ENCODE measurements at regions not wholly inside any gene's neighbourhood (a gene's known extent, or its start where the extent isn't known, plus 50 kb on each side); places are given as distances from the start of the nearest gene placed in this dataset.
"Not testable (repeated sequence)": the region's sequence is repeated elsewhere in the genome, so short reads cannot be mapped to it uniquely, and the experiment has no call there.

GRCh38 chr3:127444761-127445160, 145.8 kb downstream of the TPRA1 start:
- intact Hi-C loops (cut with DNase I) = no loop called here
- DNase-seq (ENCODE audit: low spot score) = peak; percentile 51

DNA sequence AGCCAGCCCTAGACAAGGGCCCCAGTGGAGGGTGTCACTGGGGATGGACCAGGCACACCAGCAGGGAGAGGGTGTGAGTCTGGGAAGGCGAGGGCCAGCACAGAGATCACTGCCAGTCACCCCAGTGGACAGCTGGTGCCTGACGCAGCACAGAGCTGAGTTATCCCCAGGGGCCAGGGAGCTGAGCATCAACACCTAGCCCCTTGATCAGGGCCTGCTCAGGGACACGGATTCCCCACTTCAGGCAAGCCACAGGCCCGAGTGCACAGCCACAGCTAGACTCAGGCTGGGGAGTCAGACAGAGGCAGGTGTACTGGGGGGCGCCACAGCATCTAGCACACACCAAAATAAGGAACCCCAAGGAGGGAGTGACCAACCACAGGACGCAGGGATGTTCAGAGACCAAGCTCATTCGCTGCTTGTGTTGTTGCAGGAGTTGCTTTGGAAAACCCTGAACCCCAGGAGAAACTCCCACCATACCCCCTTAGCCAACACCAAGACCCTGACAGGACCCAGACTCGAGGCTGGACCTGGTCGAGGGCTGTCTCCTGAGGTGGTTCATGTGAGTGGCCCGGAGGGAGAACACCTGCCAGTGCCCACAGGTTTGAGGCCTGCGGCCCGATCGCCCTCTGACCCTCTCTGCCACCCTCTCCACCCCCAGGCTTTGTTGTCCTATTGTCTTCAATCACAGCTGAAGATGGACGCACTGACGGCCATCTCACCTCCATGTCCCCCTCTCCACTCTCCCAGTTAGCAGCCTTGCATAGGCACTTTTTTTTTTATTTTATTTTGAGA, 146.8 kb downstream of the TPRA1 start:
- intact Hi-C loops (cut with DNase I) = no loop called here
- peak; percentile 59 for DNase-seq (ENCODE audit: low spot score)

GRCh38 chr3:127442506-127442905, 148.0 kb downstream of the TPRA1 start:
- peak; percentile 33 for DNase-seq (ENCODE audit: low spot score)
- intact Hi-C loops (cut with DNase I) = no loop called here

DNA sequence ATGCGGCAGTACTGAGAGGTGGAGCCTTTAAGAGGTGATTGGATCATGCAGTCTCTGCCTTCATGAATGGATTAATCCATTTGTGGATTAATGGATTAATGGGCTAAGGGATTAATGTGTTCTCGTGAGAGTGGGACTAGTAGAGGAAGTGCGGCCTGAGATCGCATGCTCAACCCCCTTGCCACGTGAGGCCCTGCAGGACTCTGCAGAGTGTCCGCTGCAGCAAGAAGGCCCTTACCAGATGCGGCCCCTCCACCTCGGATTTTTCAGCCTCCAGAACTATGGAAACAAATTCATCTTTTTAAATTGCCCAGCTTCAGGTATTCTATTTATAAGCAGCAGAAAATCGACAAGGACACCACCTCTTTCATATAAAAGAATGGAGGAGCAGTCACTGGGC, 148.8 kb downstream of the TPRA1 start:
- peak; percentile 7 for DNase-seq (ENCODE audit: low spot score)
- intact Hi-C loops (cut with DNase I) = no loop called here

DNA sequence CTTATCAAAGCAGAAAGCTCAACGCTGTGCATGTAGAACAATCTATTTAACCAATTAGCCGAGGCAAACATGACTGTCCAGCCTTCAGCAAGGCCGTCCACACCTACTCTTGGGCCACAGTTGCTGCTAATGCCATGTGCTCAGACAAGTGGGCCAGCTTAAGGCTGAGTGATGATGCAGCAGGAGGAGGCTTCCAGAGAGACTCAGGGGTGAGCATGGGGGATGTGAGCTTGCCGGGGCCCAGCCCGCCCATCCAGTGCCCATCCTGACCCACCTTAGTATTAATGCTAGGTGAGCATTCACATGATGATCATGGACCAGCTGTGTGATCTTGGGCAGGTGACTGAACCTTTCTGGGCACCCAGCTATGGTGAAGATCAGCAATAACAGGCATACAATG, 150.1 kb downstream of the TPRA1 start:
- peak; percentile 20 for DNase-seq (ENCODE audit: low spot score)
- intact Hi-C loops (cut with DNase I) = no loop called here

DNA sequence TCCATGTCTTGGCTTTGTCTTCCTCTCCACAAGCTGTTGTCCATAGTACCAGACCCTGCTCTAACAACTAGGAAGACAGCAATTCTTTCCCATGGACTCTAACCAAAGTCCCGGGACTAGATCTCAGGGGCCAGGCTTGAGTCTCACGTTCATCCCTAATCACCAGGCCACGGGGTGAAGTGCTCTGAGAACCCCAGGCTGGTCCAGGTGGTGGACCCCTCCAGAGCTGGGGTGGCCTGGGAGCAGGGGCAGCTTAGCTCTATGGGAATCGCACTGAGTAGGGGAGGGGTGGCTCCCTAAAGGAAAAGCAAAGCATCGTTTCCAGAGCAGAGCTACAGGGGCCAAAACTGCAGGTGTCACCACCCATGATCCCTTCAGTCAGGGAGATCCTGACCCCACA, 150.9 kb downstream of the TPRA1 start:
- intact Hi-C loops (cut with DNase I) = no loop called here
- DNase-seq (ENCODE audit: low spot score) = peak; percentile 35

DNA sequence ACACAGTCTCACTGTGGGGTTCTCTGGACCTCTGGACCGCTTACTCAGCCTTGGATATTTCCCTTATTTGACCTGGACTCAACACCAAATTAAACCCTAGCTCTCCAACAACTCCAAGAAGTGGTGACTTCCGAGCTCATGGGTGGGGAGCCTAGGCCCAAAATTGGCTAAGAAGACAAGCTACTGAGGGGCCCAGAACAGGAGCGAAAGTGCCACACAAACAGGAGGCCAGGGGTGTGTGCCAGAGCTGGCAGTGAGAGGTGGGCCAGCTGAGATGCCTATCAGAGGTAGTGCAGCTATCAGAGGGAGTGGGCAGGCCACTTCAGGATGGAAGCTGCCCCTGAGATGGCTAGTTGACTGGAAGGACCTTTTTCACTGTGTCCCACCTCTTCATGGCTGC, 151.1 kb upstream of the PRR20G start:
- intact Hi-C loops (cut with DNase I) = no loop called here
- peak; percentile 4 for DNase-seq (ENCODE audit: low spot score)

GRCh38 chr3:127438371-127438770, 150.5 kb upstream of the PRR20G start:
- intact Hi-C loops (cut with DNase I) = no loop called here
- peak; percentile 53 for DNase-seq (ENCODE audit: low spot score)

DNA sequence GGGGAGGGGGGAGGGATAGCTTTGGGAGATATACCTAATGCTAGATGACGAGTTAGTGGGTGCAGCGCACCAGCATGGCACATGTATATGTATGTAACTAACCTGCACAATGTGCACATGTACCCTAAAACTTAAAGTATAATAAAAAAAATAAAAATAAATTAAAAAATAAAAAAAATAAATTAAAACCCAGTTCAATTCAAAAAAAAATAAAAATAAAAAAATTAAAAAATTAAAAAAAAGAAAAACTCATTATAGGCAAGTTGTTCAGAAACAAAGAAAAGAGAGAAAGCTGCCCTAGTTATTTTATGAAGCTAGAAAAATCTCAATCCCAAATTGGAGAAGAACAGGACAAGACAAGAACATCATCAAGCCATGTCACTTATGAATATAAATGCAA, 147.5 kb upstream of the PRR20G start:
- DNase-seq (ENCODE audit: low spot score); intact Hi-C loops (cut with DNase I): not testable (repeated sequence)

DNA sequence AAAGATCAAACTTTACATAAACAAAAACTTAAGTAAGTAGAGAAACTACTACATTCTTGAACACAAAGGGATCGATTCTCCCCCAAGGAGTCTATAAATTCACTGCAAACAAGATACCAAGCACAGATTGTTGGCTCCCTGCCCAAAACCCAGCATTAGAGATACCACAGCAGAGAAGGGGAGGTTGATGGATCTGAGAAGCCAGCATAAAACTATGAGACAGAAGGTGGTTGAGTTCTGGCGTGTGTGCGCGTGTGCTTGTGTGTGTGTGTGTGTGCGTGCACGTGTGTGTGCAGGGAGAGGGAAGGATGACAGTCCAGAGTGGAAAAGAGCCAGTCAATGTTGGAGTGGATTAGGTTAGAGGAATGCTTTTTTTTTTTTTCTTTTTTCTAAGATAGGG, 143.2 kb upstream of the PRR20G start:
- intact Hi-C loops (cut with DNase I) = no loop called here
- no peak for DNase-seq (ENCODE audit: low spot score)

DNA sequence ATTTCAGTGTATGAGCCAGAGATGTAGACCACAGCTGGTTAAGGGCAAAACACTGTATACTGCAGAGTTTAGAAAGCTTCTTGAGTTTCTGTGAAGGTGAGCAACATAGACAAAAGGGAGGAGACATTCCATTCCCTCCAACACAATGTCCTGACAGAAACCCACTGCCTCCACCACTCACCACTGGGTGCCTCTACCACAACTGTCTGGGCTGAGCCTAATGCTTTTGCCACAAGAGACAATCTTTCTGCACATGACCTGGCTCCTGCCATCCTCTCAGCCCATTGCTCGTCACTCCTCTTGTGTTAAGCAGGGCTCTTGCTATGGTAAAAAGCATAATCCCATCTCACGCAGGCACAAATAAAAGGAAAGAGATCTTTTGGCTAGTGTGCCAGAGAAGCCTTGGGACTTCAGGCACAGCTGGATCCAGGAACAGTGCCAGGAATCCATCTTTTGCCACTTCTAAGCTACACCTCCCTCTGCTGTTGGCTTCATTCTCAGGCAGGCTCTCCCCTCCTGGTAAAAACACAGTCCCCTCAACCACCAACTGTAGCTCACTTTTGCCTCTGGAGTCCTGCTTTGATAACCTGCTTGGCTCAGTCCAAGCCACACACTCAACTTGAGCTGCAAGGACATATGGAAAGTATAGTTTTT, 140.6 kb upstream of the PRR20G start:
- intact Hi-C loops (cut with DNase I) = no loop called here
- peak; percentile 43 for DNase-seq (ENCODE audit: low spot score)

GRCh38 chr3:127427666-127428065, 139.8 kb upstream of the PRR20G start:
- intact Hi-C loops (cut with DNase I) = no loop called here
- peak; percentile 44 for DNase-seq (ENCODE audit: low spot score)

DNA sequence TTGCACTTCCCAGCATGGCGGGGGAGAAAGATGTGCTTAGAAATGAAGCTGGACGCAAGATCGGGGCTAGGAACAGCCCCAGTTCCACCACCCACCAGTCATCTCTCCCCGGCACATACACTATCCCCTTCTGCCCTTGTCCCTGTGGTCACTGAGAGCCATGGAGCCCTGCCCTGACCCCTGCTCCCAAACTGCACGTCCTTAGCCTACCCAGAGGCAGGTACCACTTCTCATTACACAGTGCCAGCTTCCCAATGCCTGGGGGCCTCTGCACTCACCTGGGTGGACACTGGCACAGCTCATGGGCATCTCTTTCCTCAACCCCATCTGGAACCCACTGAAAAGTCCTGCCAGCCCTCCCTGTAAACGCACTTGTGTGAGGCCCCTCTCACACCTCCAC, 139.3 kb upstream of the PRR20G start:
- peak; percentile 47 for DNase-seq (ENCODE audit: low spot score)
- intact Hi-C loops (cut with DNase I) = no loop called here

DNA sequence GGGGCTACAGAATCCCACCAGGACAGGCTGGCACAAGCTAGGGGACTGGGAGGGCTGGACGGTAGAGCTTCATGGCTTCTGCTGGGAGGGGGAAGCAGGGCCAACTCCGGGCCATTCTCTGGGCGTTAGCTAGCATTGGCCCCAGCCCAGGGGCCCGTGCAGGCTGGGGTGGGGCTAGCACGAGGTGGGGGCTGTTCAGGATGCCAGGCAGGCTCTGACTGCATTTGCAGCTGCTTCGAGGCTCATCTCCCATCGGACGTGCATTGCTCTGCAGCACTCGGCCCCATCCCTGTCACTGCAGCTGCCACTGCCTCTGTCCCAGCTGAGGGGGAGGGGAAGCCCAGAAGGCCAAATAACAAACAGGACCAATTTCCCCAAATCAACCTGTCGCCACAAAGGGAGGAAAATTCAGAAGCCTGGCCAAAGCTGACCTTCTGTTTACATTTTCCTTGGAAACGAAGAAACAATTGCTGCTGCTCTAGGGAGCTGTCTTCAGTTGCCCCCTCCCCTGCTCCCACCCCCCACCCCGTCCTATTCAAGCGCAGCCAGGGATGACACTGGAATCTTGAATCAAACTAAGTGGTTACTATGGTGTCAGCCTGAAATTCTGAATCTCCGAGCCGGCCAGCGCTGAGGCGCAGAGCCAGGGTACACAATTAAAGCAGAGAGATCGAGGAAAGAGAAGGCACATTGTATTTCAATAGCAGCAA, 138.8 kb upstream of the PRR20G start:
- peak; percentile 51 for DNase-seq (ENCODE audit: low spot score)
- intact Hi-C loops (cut with DNase I) = no loop called here

- DNase-seq (ENCODE audit: low spot score) = peak; percentile 66
- intact Hi-C loops (cut with DNase I) = no loop called here
These were observed 137.9 kb upstream of the PRR20G start for GRCh38 chr3:127425505-127426443.

DNA sequence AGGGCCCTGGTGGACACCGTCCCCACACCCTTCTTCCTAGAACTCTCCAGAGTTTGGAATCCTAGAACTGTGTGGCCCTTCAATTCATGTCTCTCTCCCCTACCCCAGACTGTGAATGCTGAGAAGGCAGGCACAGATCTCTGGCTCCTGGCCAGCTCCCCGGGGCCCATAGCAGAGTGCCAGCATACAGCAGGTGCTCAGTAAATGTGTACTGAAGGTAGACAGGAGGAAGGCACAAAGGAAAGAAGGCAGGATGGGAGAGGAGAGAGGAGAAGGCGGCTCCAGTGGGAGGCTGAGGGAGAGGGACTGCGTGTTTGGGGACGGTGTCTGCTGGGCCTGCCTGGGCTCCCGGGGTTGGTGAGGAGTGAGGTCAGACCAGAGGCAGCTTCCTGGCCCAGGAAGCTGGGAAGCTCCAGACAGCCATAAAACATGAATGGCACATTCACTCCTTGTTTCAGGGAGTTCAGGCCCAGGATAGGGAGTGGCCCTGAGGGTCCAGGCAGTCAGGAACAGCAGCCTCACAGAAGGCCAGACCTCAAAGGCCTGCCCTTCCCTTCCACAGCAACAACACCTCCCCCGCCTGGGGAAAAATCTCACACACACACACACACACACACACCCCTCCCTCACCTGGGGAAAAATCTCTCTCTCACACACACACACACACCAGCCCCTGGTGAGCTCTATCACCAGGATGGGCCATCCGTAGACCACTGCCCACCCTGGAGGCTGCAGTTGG, 137.1 kb upstream of the PRR20G start:
- DNase-seq (ENCODE audit: low spot score) = peak; percentile 27

DNA sequence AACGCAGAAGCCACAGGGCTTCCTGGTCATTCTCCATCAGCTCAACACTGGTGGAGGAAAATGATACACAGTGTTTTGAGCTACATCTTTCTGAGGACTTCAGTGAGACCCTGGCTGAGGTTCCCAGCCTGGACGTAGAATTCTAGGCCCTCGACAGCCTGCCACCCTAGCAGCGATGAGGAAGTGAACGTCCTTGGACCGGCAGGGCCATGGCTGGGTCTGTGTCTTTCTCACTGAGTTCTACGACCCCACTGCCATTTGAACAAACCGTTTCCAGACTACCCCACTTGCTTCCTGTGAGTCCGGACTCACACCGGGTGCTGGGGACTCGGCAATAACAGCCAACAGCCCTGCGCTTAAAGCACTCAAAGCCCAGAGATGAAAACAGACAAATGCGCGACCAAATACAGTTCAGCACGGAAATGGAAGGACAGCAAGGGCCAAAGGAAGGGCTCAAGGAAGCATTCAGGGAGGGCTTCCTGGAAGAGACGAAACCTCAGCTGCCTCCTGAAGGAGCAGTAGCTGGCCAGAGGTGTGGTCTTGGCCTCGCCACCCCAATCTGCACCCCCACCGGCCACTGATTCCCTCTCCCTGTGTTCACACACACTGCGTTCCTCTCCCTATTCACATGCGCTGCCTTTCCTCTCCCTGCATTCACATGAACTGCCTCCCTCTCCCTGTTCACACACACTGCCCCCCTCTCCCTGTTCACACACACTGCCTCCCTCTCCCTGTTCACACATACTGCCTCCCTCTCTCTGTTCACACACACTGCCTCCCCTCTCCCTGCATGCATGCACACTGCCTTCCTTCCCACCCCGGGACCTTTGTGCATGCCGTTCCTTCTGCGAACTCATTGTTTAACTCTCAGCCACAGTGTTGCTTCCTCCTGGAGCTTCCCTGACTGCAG, 136.3 kb upstream of the PRR20G start:
- intact Hi-C loops (cut with DNase I) = no loop called here
- no peak for DNase-seq (ENCODE audit: low spot score)

More for the DNA sequence above, 137.1 kb upstream of the PRR20G start:
- intact Hi-C loops (cut with DNase I) = no loop called here

All from cardiac septum (tissue), 1 donor.